SK-N-MC (cell line): ENCODE measurements at regions not wholly inside any gene's neighbourhood (a gene's known extent, or its start where the extent isn't known, plus 50 kb on each side); places are given as distances from the start of the nearest gene placed in this dataset.
"Not testable (repeated sequence)": the region's sequence is repeated elsewhere in the genome, so short reads cannot be mapped to it uniquely, and the experiment has no call there.

ENCODE experiments used
- DNase-seq: peaks from one replicate; pipeline ENCODE4 v3.0.0-alpha.2; 2011; ENCODE audit warnings: low read depth, low spot score
- H3K27ac ChIP-seq: fragments of 200-600 bp; sonication (generic); 2 replicates; pipeline ENCODE4 v1.5.1; 2016; ENCODE audit warnings: mixed run types
- H3K36me3 ChIP-seq: fragments of 200-600 bp; sonication (generic); 2 replicates; pipeline ENCODE4 v1.6.1; 2017; ENCODE audit warnings: antibody characterized with exemption, low read length, mixed read lengths; ENCODE audit not compliant: insufficient read depth
- H3K4me3 ChIP-seq: fragments of 200-600 bp; sonication (generic); 2 replicates; pipeline ENCODE4 v1.5.1; 2016
- H3K9ac ChIP-seq: fragments of 200-600 bp; sonication (generic); 2 replicates; pipeline ENCODE4 v1.8.0; 2017; ENCODE audit warnings: mixed run types, mixed read lengths; ENCODE audit not compliant: insufficient read length
- H3K9me3 ChIP-seq: fragments of 200-600 bp; sonication (generic); 2 replicates; pipeline ENCODE4 v1.6.1; 2017; ENCODE audit warnings: low read depth, mild to moderate bottlenecking, antibody characterized with exemption, low read length, moderate library complexity, mixed read lengths
- EZH2 ChIP-seq: fragments of 200-600 bp; sonication (generic); IDR thresholded peaks from one replicate; pipeline ENCODE4 v1.6.1; 2017; ENCODE audit warnings: antibody characterized with exemption
- FOXP2 ChIP-seq: optimal IDR thresholded peaks from 2 replicates; pipeline ENCODE3; 2011; ENCODE audit warnings: mild to moderate bottlenecking, moderate library complexity; ENCODE audit not compliant: insufficient read depth; ENCODE audit errors: extremely low read length, control extremely low read depth
- POLR2AphosphoS5 ChIP-seq: IDR thresholded peaks from 2 replicates; pipeline ENCODE4 v1.6.1; 2012; ENCODE audit warnings: mild to moderate bottlenecking, low read depth, low read length, borderline replicate concordance

DNA sequence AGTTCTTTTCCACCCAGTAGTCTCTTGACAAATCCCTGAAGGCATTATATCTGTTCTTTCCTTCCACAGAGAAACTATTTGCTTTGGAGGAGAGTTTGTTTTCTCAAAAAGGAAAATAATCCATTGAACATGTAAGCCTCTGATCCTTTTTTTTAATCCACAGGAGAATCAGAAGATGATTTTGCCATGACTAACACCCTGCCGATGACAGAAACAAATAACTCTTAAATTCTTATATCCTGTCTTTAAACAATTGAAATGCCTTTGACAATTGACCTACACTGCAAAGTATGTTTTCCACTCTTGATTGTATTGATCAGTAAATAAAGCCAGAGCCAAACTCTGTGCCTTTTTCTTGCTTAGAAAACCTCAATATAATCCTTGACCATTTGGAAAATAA is 666.4 kb upstream of the CTNND2 start:
- DNase-seq: no peak
- TF ChIP-seq FOXP2 (no peak), POLR2AphosphoS5 (no peak), EZH2 (no peak)

DNA sequence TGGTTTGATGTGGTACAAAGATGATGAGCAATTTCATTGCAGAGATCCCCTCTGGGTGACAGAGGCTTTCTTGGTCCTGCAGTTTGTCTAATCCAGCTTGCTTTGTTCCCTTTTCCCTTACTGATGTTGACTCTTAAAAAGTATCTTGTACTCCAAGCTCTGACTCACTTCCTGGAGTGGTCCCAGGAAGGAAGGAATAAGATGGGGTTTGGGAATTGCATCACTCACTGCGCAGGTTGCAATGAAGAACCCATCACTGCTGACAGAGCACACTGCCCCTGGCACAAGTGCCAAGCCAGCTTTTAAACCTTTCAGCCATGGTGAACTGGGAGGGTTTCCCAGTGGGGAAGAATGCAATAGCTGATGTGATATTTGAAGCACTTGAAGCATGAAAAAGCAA is 662.2 kb upstream of the CTNND2 start:
- Histone ChIP-seq H3K9me3 (no peaks in the 10 kb centered on the region), H3K4me3 (no peak overlapping the region), H3K36me3 (no peaks in the 10 kb centered on the region), H3K9ac (no peak overlapping the region), H3K27ac (no peak overlapping the region)
- no peak for DNase-seq
- TF ChIP-seq FOXP2 (no peak), POLR2AphosphoS5 (no peak), EZH2 (no peak)

More for the DNA sequence above, 666.4 kb upstream of the CTNND2 start:
- no peak overlapping the region for H3K9ac ChIP-seq
- no peak overlapping the region for H3K27ac ChIP-seq
- H3K36me3 ChIP-seq: no peaks in the 10 kb centered on the region
- H3K9me3 ChIP-seq: no peaks in the 10 kb centered on the region
- no peak overlapping the region for H3K4me3 ChIP-seq

DNA sequence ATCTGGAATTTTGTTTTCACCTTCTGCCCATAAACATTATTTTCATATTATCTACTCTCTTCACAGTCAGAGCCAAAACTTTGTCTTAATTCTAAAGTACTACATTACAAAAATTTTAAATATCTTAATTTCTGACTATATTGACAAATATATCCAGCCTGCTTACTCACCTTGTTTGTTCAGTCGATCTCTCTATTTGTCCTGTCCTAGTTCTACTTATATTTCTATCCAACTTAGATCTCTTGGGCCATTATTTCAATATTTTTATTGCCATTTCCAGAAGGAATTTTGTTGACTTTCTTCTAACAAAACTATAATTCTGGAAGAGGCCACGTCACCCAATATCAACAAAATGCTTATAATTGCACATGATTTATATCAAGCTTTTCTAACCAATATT is 652.8 kb upstream of the CTNND2 start:
- Histone ChIP-seq H3K4me3 (no peak overlapping the region), H3K36me3 (no peaks in the 10 kb centered on the region), H3K9ac (no peak overlapping the region), H3K9me3 (no peaks in the 10 kb centered on the region), H3K27ac (no peak overlapping the region)
- no peak for DNase-seq
- no peak for TF ChIP-seq FOXP2
- no peak for TF ChIP-seq EZH2
- no peak for TF ChIP-seq POLR2AphosphoS5

DNA sequence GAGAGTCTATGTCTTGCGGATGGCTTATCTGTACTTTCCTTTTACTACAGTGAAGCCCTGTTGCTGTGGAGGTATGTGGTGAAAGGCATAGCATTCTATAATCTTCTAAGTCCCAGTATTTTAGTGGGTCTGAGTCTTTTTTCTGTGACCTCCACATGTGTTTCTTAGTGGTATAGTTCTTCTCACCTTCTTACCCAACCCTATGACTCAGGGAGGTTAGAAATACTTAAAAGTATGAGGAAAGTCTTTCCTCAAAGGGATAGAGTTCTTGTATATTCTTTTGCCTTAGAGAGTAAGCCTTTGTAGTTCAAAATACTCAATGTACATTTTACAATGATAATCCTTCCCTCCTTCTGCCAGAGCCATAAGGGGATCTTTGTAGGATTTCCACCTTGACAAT is 621.9 kb upstream of the CTNND2 start:
- H3K9me3 ChIP-seq: no peaks in the 10 kb centered on the region
- DNase-seq: no peak
- no peaks in the 10 kb centered on the region for H3K36me3 ChIP-seq
- TF ChIP-seq POLR2AphosphoS5 (no peak), FOXP2 (no peak), EZH2 (no peak)
- H3K27ac ChIP-seq: no peak overlapping the region
- no peak overlapping the region for H3K4me3 ChIP-seq
- no peak overlapping the region for H3K9ac ChIP-seq

DNA sequence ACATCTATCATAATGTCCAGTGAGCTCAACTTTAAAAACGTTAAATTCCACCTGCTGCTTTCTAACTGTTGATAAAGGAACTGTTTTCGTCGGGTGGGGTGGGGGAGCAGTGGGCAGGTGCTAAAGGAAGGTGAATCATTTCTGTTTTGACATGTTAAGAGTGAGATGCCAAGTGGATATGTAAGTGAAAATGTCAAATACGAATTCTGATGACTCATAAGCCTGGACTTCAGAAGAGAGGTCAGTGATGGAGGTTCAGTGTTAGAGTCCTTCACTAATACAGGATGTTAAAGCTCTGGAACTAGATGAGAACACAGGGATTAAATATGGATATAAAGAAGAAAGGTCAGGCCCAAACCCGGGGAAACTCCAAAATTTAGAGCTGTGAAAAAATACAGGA is 617.9 kb upstream of the CTNND2 start:
- Histone ChIP-seq H3K27ac (no peak overlapping the region), H3K9ac (no peak overlapping the region), H3K36me3 (no peaks in the 10 kb centered on the region), H3K9me3 (no peaks in the 10 kb centered on the region), H3K4me3 (no peak overlapping the region)
- TF ChIP-seq POLR2AphosphoS5: no peak
- TF ChIP-seq EZH2: no peak
- no peak for TF ChIP-seq FOXP2
- no peak for DNase-seq

DNA sequence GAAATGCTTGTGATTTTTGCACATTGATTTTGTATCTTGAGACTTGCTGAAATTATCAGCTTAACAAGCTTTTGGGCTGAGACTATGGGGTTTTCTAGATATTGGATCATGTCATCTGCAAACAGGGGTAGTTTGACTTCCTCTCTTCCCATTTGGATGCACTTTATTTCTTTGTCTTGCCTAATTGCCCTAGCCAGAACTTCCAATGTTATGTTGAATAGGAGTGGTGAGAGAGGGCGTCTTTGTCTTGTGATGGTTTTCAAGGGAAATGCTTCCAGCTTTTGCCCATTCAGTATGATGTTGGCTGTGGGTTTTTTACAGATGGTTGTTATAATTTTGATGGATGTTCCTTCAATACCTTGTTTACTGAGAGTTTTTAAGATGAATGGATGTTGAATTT is 600.7 kb upstream of the CTNND2 start:
- not testable (repeated sequence) for DNase-seq, H3K9ac ChIP-seq, H3K27ac ChIP-seq, H3K36me3 ChIP-seq, H3K9me3 ChIP-seq, H3K4me3 ChIP-seq

DNA sequence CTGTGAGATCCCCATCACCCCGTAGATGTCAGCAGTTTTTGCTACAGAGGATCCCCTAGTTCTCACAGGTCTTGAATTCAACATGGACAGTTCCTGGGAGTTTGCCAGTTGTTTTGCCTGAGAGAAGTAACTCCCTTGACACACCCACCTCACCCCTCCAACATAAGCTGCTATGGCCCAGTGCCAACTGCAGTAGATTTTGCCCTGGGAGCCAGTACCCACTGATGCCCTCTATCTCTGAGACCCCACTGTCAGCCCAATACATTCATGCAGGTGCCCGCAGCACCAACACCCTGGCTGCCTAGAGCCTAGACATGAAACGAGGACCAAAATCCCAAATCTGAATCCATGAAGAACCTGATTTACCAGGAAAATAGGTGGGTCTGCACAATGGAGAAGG is 583.9 kb upstream of the CTNND2 start:
- Histone ChIP-seq H3K27ac (no peak overlapping the region), H3K9ac (no peak overlapping the region), H3K36me3 (no peaks in the 10 kb centered on the region), H3K4me3 (no peak overlapping the region), H3K9me3 (no peaks in the 10 kb centered on the region)
- TF ChIP-seq EZH2: no peak
- TF ChIP-seq FOXP2: no peak
- TF ChIP-seq POLR2AphosphoS5: no peak
- DNase-seq: no peak

DNA sequence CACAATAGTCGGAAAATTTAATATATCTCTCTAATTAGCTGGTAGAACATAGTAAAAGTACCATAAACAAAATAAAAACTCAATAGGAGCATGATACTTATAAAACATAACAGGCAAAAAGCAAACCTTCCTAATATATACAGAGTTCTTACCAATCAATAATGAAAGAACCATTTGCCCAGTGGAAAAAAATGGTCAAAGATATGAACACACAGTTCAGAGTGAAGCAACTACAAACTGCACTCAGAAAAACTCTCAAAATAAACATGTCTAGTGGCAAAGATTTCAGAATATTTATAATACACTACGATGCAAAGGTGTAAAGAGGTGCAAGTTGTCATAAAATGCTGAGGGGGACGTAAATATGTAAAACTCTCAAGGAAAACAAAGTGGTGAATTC is 576.2 kb upstream of the CTNND2 start:
- TF ChIP-seq FOXP2: no peak
- no peak for TF ChIP-seq EZH2
- TF ChIP-seq POLR2AphosphoS5: no peak
- no peaks in the 10 kb centered on the region for H3K36me3 ChIP-seq
- no peak overlapping the region for H3K4me3 ChIP-seq
- no peaks in the 10 kb centered on the region for H3K9me3 ChIP-seq
- H3K9ac ChIP-seq: no peak overlapping the region
- H3K27ac ChIP-seq: no peak overlapping the region
- no peak for DNase-seq

DNA sequence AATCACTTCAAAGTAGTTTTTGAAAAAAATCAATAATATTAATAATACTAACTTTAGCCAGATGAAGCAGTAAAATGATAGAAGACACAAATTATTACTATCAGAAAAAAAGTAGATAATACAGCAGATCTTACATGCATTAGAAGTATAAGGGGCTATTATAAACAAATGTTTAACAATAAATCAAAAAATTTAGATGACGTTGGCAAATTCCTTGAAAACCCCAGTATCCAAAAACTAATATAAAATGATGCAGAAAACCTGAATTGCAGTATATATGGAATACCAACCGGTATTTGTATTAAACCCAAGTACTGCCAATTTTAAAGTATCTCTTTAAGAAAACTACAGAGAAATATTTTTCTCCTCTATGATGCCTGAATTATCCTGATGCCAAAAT is 573.3 kb upstream of the CTNND2 start:
- Histone ChIP-seq H3K27ac (no peak overlapping the region), H3K9me3 (no peaks in the 10 kb centered on the region), H3K36me3 (no peaks in the 10 kb centered on the region), H3K4me3 (no peak overlapping the region), H3K9ac (no peak overlapping the region)
- no peak for TF ChIP-seq FOXP2
- no peak for TF ChIP-seq POLR2AphosphoS5
- no peak for TF ChIP-seq EZH2
- DNase-seq: no peak

DNA sequence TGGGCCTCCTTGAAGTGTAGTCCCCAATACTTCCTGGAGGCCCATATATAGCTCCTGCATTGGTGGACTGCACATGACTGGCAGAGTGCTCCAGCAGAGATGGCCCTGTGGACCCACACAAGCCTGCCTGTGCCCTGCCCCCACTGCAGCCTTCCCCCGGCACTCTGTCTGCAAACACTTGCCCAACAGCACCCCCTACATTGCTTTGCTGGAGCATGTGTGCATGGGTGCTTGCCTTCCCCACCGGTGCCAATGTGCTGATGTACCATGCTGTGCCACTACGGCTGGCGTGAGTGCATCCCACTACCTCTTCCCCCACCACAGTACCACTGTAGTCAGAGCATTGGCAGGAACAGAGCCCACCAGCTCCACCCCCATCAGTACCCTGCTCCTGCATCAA is 563.6 kb upstream of the CTNND2 start:
- TF ChIP-seq POLR2AphosphoS5 (no peak), FOXP2 (no peak), EZH2 (no peak)

More for the DNA sequence above, 563.6 kb upstream of the CTNND2 start:
- DNase-seq: no peak
- Histone ChIP-seq H3K4me3 (no peak overlapping the region), H3K9me3 (no peaks in the 10 kb centered on the region), H3K27ac (no peak overlapping the region), H3K36me3 (no peaks in the 10 kb centered on the region), H3K9ac (no peak overlapping the region)
